Umbilical cord (tissue), 1 donor: ENCODE measurements at regions not wholly inside any gene's neighbourhood (a gene's known extent, or its start where the extent isn't known, plus 50 kb on each side); places are given as distances from the start of the nearest gene placed in this dataset.

Experiments
- DNase-seq: peaks from one replicate; pipeline ENCODE4 v3.0.0-alpha.2; 2015; ENCODE audit warnings: low spot score

GRCh38 chr17:77846531-77847085 lies 111.9 kb upstream of the TNRC6C start:
- no peak for DNase-seq

- DNase-seq, result no peak
Observed at GRCh38 chr17:77847221-77848085, 111.0 kb upstream of the TNRC6C start.

GRCh38 chr17:77848257-77848656 lies 110.2 kb upstream of the TNRC6C start:
- no peak for DNase-seq

- DNase-seq, result no peak
Observed at GRCh38 chr17:77849239-77849638, 109.3 kb upstream of the TNRC6C start.

- no peak for DNase-seq
Observed at GRCh38 chr17:77851921-77852320, 106.6 kb upstream of the TNRC6C start.

- no peak for DNase-seq
Observed at GRCh38 chr17:77852731-77853130, 105.8 kb upstream of the TNRC6C start.

- DNase-seq, result no peak
Observed at GRCh38 chr17:77853191-77853977, 105.1 kb upstream of the TNRC6C start.

GRCh38 chr17:77854083-77854758 lies 104.3 kb upstream of the TNRC6C start:
- no peak for DNase-seq

- DNase-seq, result no peak
Observed at GRCh38 chr17:77854759-77855745, 103.5 kb upstream of the TNRC6C start.

- DNase-seq, result no peak
Observed at GRCh38 chr17:77856551-77857305, 101.8 kb upstream of the TNRC6C start.

- DNase-seq, result no peak
Observed at GRCh38 chr17:77857306-77857555, 101.3 kb upstream of the TNRC6C start.

- DNase-seq, result no peak
Observed at GRCh38 chr17:77857613-77858012, 100.9 kb upstream of the TNRC6C start.

- DNase-seq, result no peak
Observed at GRCh38 chr17:77858291-77859034, 100.0 kb upstream of the TNRC6C start.

- DNase-seq, result no peak
Observed at GRCh38 chr17:77859035-77859810, 99.3 kb upstream of the TNRC6C start.

GRCh38 chr17:77861133-77861695 lies 97.3 kb upstream of the TNRC6C start:
- DNase-seq, result no peak

GRCh38 chr17:77861981-77862645 lies 96.4 kb upstream of the TNRC6C start:
- no peak for DNase-seq

GRCh38 chr17:77862890-77863813 lies 95.4 kb upstream of the TNRC6C start:
- DNase-seq, result no peak
